Loucy (cell line): ENCODE measurements at regions not wholly inside any gene's neighbourhood (a gene's known extent, or its start where the extent isn't known, plus 50 kb on each side); places are given as distances from the start of the nearest gene placed in this dataset.

Experiments
- H2AFZ ChIP-seq: fragments of 200-600 bp; sonication (generic); 2 replicates; pipeline ENCODE4 v1.6.0; 2016; ENCODE audit warnings: antibody characterized with exemption, mild to moderate bottlenecking, low read length, moderate library complexity
- H3F3A ChIP-seq: fragments of 200-600 bp; 2 replicates; pipeline ENCODE4 v1.6.0; 2016; ENCODE audit warnings: antibody characterized with exemption, low read depth, mild to moderate bottlenecking
- H3K27me3 ChIP-seq: fragments of 200-600 bp; sonication (generic); 2 replicates; pipeline ENCODE4 v1.6.1; 2014; ENCODE audit warnings: low read length, mild to moderate bottlenecking; ENCODE audit not compliant: insufficient read depth, poor library complexity, severe bottlenecking
- H3K36me3 ChIP-seq: fragments of 200-600 bp; sonication (generic); 2 replicates; pipeline ENCODE4 v1.6.1; 2016; ENCODE audit warnings: low read length; ENCODE audit not compliant: insufficient read depth
- H3K4me1 ChIP-seq: fragments of 200-600 bp; sonication (generic); 2 replicates; pipeline ENCODE4 v1.5.1; 2014; ENCODE audit warnings: low read length, mild to moderate bottlenecking; ENCODE audit not compliant: insufficient read depth, poor library complexity, severe bottlenecking
- H3K4me2 ChIP-seq: fragments of 200-600 bp; sonication (generic); 2 replicates; pipeline ENCODE4 v1.6.0; 2014; ENCODE audit warnings: antibody characterized with exemption, low read length, low read depth, mild to moderate bottlenecking; ENCODE audit not compliant: poor library complexity, severe bottlenecking
- H3K4me3 ChIP-seq: fragments of 200-600 bp; sonication (generic); 2 replicates; pipeline ENCODE4 v1.5.1; 2014; ENCODE audit warnings: low read length, mild to moderate bottlenecking, mixed read lengths; ENCODE audit not compliant: poor library complexity, severe bottlenecking
- H3K79me2 ChIP-seq: fragments of 200-600 bp; sonication (generic); 2 replicates; pipeline ENCODE4 v1.6.1; 2014; ENCODE audit warnings: low read length; ENCODE audit not compliant: insufficient read depth
- H3K9ac ChIP-seq: fragments of 200-600 bp; sonication (generic); 2 replicates; pipeline ENCODE4 v1.6.0; 2014; ENCODE audit warnings: mild to moderate bottlenecking, low read depth, low read length, moderate library complexity; ENCODE audit not compliant: poor library complexity, severe bottlenecking
- H3K9me2 ChIP-seq: fragments of 200-600 bp; sonication (generic); replicated peaks from 2 replicates; pipeline ENCODE4 v1.6.1; 2016; ENCODE audit warnings: low read depth, low read length, mixed read lengths
- H3K9me3 ChIP-seq: fragments of 200-600 bp; sonication (generic); 2 replicates; pipeline ENCODE4 v1.6.1; 2014; ENCODE audit warnings: mild to moderate bottlenecking, antibody characterized with exemption, low read length, low read depth; ENCODE audit not compliant: insufficient read depth
- H4K20me1 ChIP-seq: fragments of 200-600 bp; sonication (generic); 2 replicates; pipeline ENCODE4 v1.6.0; 2014; ENCODE audit warnings: antibody characterized with exemption, low read length, mild to moderate bottlenecking; ENCODE audit not compliant: insufficient read depth, poor library complexity, severe bottlenecking
- CTCF ChIP-seq: fragments of 200-600 bp; sonication (generic); conservative IDR thresholded peaks from 2 replicates; pipeline ENCODE4 v1.5.1; 2014; ENCODE audit warnings: mild to moderate bottlenecking, antibody characterized with exemption, low read length
- EZH2phosphoT487 ChIP-seq: fragments of 200-600 bp; IDR thresholded peaks from 2 replicates; pipeline ENCODE4 v1.6.1; 2018; ENCODE audit warnings: antibody characterized with exemption, mild to moderate bottlenecking, moderate library complexity, borderline replicate concordance

- H3K36me3 ChIP-seq: no peaks in the 10 kb centered on the region
- H3K9me2 ChIP-seq: no peaks in the 10 kb centered on the region
- no peak overlapping the region for H2AFZ ChIP-seq
- H3K4me3 ChIP-seq: no peak overlapping the region
- no peaks in the 10 kb centered on the region for H3K9me3 ChIP-seq
- no peaks in the 10 kb centered on the region for H4K20me1 ChIP-seq
- no peaks in the 10 kb centered on the region for H3F3A ChIP-seq
- TF ChIP-seq EZH2phosphoT487 (no peak), CTCF (no peak)
- H3K4me1 ChIP-seq: no peaks in the 10 kb centered on the region
- no peak overlapping the region for H3K4me2 ChIP-seq
- no peaks in the 10 kb centered on the region for H3K27me3 ChIP-seq
- H3K79me2 ChIP-seq: no peaks in the 10 kb centered on the region
- H3K9ac ChIP-seq: no peak overlapping the region
Observed at GRCh38 chr13:40095695-40096356, 440.4 kb downstream of the COG6 start.

- no peaks in the 10 kb centered on the region for H3K9me2 ChIP-seq
- H3F3A ChIP-seq: no peaks in the 10 kb centered on the region
- H2AFZ ChIP-seq: no peak overlapping the region
- H3K9ac ChIP-seq: no peak overlapping the region
- no peak overlapping the region for H3K4me2 ChIP-seq
- TF ChIP-seq EZH2phosphoT487 (no peak), CTCF (no peak)
- no peak overlapping the region for H3K4me3 ChIP-seq
- H3K4me1 ChIP-seq: no peaks in the 10 kb centered on the region
- no peaks in the 10 kb centered on the region for H3K36me3 ChIP-seq
- no peaks in the 10 kb centered on the region for H4K20me1 ChIP-seq
- no peaks in the 10 kb centered on the region for H3K79me2 ChIP-seq
- no peaks in the 10 kb centered on the region for H3K27me3 ChIP-seq
- no peaks in the 10 kb centered on the region for H3K9me3 ChIP-seq
Observed at GRCh38 chr13:40096357-40096901, 441.0 kb downstream of the COG6 start.

GRCh38 chr13:40098246-40098645, 442.8 kb downstream of the COG6 start:
- no peak overlapping the region for H3K9ac ChIP-seq
- no peaks in the 10 kb centered on the region for H3F3A ChIP-seq
- no peak overlapping the region for H3K4me2 ChIP-seq
- H3K27me3 ChIP-seq: no peaks in the 10 kb centered on the region
- H3K4me1 ChIP-seq: no peaks in the 10 kb centered on the region
- no peaks in the 10 kb centered on the region for H3K9me3 ChIP-seq
- no peak for TF ChIP-seq EZH2phosphoT487
- no peak for TF ChIP-seq CTCF
- no peaks in the 10 kb centered on the region for H3K36me3 ChIP-seq
- no peaks in the 10 kb centered on the region for H3K79me2 ChIP-seq
- H2AFZ ChIP-seq: no peak overlapping the region
- H3K4me3 ChIP-seq: no peak overlapping the region
- H3K9me2 ChIP-seq: no peaks in the 10 kb centered on the region
- H4K20me1 ChIP-seq: no peaks in the 10 kb centered on the region
